Smooth muscle cell (in vitro differentiated cells): ENCODE measurements at regions not wholly inside any gene's neighbourhood (a gene's known extent, or its start where the extent isn't known, plus 50 kb on each side); places are given as distances from the start of the nearest gene placed in this dataset.

ENCODE experiments used
- DNase-seq: peaks from one replicate; lab custom pipeline; 2025; ENCODE audit not compliant: unreplicated experiment; lab: John Stamatoyannopoulos, UW
- H2AFZ ChIP-seq: fragments of 200-600 bp; sonication (generic); 2 replicates; pipeline ENCODE4 v1.6.0; 2016; ENCODE audit warnings: antibody characterized with exemption, low read depth, mild to moderate bottlenecking
- H3F3A ChIP-seq: fragments of 200-600 bp; sonication (generic); 2 replicates; pipeline ENCODE4 v1.6.0; 2017; ENCODE audit warnings: antibody characterized with exemption, low read depth
- H3K27ac ChIP-seq: fragments of 200-600 bp; sonication (generic); 2 replicates; pipeline ENCODE4 v1.5.1; 2016; ENCODE audit warnings: low read depth, mild to moderate bottlenecking
- H3K27me3 ChIP-seq: fragments of 200-600 bp; sonication (generic); 2 replicates; pipeline ENCODE4 v1.6.1; 2016; ENCODE audit warnings: low read depth, mild to moderate bottlenecking
- H3K36me3 ChIP-seq: fragments of 200-600 bp; sonication (generic); 2 replicates; pipeline ENCODE4 v1.5.1; 2016; ENCODE audit warnings: low read depth
- H3K4me1 ChIP-seq: fragments of 200-600 bp; sonication (generic); 2 replicates; pipeline ENCODE4 v1.5.1; 2016; ENCODE audit warnings: low read depth
- H3K4me2 ChIP-seq: fragments of 200-600 bp; sonication (generic); 2 replicates; pipeline ENCODE4 v1.6.0; 2016; ENCODE audit warnings: mild to moderate bottlenecking
- H3K4me3 ChIP-seq: fragments of 200-600 bp; sonication (generic); 2 replicates; pipeline ENCODE4 v1.5.1; 2016; ENCODE audit warnings: mild to moderate bottlenecking
- H3K79me2 ChIP-seq: fragments of 200-600 bp; sonication (generic); 2 replicates; pipeline ENCODE4 v1.6.0; 2016; ENCODE audit warnings: low read depth, mild to moderate bottlenecking
- H3K9ac ChIP-seq: fragments of 200-600 bp; sonication (generic); 2 replicates; pipeline ENCODE4 v1.6.0; 2016; ENCODE audit warnings: low read depth
- H3K9me3 ChIP-seq: fragments of 200-600 bp; sonication (generic); replicated peaks from 2 replicates; pipeline ENCODE4 v1.5.1; 2016; ENCODE audit warnings: low read depth
- H4K20me1 ChIP-seq: fragments of 200-600 bp; sonication (generic); 2 replicates; pipeline ENCODE4 v1.6.0; 2016; ENCODE audit warnings: low read depth
- WGBS: methylation state at CpG from one replicate; pipeline ENCODE4 v1.1.7; 2016; ENCODE audit warnings: low lambda C conversion rate; 5-methylcytosine and 5-hydroxymethylcytosine counted together
- TF ChIP-seq, protein P1 (sequence below): fragments of 200-600 bp; sonication (generic); IDR thresholded peaks from 2 replicates; pipeline ENCODE4 v1.5.1; 2017; ENCODE audit warnings: borderline replicate concordance, mild to moderate bottlenecking, antibody characterized with exemption; ENCODE audit not compliant: insufficient read depth, poor library complexity, severe bottlenecking

DNA sequence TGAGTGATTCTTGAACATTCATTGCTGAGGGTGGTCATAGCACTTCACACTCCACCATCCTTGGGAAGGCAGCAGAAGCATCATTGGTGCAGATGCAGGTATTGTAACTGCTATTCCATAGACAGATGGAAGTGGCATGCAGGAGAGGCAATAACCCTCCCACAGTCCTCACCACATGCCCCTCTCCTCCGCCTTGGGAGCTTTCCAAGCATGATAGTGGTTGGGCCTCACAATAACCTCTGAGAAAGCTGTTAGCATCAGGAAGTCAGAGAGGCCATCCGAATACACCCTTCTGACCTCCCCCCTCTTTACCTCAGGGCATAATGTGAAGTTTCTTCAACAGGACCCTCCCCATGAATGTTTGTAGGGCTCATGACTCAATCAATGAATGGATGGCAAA is 177.9 kb downstream of the KATNAL1 start:
- no peak overlapping the region for H3K4me3 ChIP-seq
- 95% methylated on average over 2 of the region's 2 CpGs for WGBS
- TF ChIP-seq, protein P1, sequence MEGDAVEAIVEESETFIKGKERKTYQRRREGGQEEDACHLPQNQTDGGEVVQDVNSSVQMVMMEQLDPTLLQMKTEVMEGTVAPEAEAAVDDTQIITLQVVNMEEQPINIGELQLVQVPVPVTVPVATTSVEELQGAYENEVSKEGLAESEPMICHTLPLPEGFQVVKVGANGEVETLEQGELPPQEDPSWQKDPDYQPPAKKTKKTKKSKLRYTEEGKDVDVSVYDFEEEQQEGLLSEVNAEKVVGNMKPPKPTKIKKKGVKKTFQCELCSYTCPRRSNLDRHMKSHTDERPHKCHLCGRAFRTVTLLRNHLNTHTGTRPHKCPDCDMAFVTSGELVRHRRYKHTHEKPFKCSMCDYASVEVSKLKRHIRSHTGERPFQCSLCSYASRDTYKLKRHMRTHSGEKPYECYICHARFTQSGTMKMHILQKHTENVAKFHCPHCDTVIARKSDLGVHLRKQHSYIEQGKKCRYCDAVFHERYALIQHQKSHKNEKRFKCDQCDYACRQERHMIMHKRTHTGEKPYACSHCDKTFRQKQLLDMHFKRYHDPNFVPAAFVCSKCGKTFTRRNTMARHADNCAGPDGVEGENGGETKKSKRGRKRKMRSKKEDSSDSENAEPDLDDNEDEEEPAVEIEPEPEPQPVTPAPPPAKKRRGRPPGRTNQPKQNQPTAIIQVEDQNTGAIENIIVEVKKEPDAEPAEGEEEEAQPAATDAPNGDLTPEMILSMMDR: no peak
- no peaks in the 10 kb centered on the region for H3K36me3 ChIP-seq
- peaks cover 5% of the 10 kb centered on the region for H3F3A ChIP-seq
- no peak overlapping the region for H3K27ac ChIP-seq
- H3K9me3 ChIP-seq: no peaks in the 10 kb centered on the region
- no peak overlapping the region for H3K4me2 ChIP-seq
- H3K9ac ChIP-seq: no peak overlapping the region
- H3K4me1 ChIP-seq: peaks cover 5% of the 10 kb centered on the region
- no peak overlapping the region for H2AFZ ChIP-seq
- no peaks in the 10 kb centered on the region for H3K79me2 ChIP-seq
- no peak for DNase-seq
- H3K27me3 ChIP-seq: no peaks in the 10 kb centered on the region
- no peaks in the 10 kb centered on the region for H4K20me1 ChIP-seq

DNA sequence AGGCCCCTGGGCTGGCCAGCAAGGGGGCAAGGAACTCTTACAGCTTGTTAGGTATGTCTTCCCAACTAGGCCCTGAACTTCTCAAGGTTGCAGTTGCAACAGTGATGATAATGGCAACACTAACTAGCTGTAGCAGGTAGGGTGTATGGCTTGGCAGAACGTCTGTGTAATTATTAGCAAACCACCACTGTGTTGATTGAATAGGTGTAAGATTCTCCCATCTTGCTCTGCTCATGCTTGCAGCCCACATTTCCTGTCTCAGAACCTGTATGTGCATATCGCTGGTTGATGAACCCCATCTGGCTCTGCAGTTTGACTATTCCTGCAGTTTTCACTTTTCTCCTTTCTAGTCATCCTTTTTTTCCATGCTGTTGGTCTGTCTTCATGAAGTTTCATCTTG is 178.8 kb downstream of the KATNAL1 start:
- WGBS: 93% methylated on average over 2 of the region's 2 CpGs
- peaks cover 5% of the 10 kb centered on the region for H3K4me1 ChIP-seq
- no peaks in the 10 kb centered on the region for H3K36me3 ChIP-seq
- no peak overlapping the region for H3K4me2 ChIP-seq
- peaks cover 5% of the 10 kb centered on the region for H3F3A ChIP-seq
- H4K20me1 ChIP-seq: no peaks in the 10 kb centered on the region
- no peaks in the 10 kb centered on the region for H3K79me2 ChIP-seq
- TF ChIP-seq, protein P1: no peak
- no peak for DNase-seq
- H2AFZ ChIP-seq: no peak overlapping the region
- H3K27ac ChIP-seq: no peak overlapping the region
- H3K9me3 ChIP-seq: no peaks in the 10 kb centered on the region
- no peak overlapping the region for H3K9ac ChIP-seq
- H3K4me3 ChIP-seq: no peak overlapping the region
- H3K27me3 ChIP-seq: no peaks in the 10 kb centered on the region

DNA sequence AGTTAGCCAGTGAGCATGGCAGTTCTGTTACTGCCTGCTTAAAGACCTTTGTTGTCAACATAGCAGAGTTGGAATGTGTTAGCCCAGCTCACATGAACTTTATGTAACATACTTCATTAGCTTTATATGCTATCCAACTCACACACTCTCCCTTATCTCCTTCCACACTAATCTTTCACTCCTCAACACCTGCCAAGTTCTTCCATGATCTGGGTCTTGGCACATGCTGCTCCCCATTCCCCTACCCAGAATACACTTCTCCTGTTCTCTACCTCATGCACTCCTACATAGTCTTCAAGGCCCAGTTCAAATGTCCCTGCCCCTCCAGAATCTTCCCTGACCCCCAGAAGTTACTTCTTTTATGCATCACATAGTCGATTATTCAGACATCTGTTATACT is 179.3 kb downstream of the KATNAL1 start:
- Histone ChIP-seq H3K9ac (no peak overlapping the region), H3K27me3 (no peaks in the 10 kb centered on the region), H3K4me3 (no peak overlapping the region), H3K79me2 (no peaks in the 10 kb centered on the region), H3K9me3 (no peaks in the 10 kb centered on the region), H3K36me3 (no peaks in the 10 kb centered on the region), H3K4me2 (no peak overlapping the region), H3F3A (peaks cover 5% of the 10 kb centered on the region), H4K20me1 (no peaks in the 10 kb centered on the region), H3K4me1 (peaks cover 5% of the 10 kb centered on the region), H3K27ac (no peak overlapping the region), H2AFZ (no peak overlapping the region)
- WGBS: 94% methylated on average over 1 of the region's 1 CpG
- DNase-seq: no peak
- TF ChIP-seq, protein P1: no peak

DNA sequence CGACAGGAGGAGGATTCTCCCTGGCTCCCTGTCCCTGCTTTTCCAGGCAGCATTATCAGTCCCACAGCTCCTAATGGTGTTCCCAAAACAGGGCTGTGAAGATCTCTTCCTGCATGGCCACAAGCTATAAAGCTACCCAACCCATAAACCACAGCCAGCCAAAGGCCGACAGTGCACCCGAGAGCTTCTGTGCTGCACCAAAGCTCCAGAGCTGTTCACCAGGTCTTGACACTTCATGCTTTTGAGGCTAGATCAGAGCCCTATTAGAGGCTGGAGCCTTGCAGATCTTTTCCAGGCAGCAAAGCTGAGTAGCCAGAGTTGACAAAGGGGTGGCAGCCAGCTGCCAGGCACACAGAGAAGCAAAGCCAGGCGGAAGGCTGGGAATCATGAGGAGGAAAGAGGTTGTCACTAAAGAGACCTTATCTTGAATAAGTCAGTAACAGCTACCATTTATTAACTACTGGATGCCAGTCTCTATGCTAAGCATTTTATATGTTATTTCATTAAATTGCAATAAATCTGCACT is 180.4 kb downstream of the KATNAL1 start:
- H3K36me3 ChIP-seq: no peaks in the 10 kb centered on the region
- H3K27ac ChIP-seq: peak overlapping the region; percentile 60
- no peak overlapping the region for H3K4me2 ChIP-seq
- WGBS: 31% methylated on average over 4 of the region's 4 CpGs
- peaks cover 5% of the 10 kb centered on the region for H3F3A ChIP-seq
- peaks cover 5% of the 10 kb centered on the region for H3K4me1 ChIP-seq
- peak overlapping the region; percentile 40 for H2AFZ ChIP-seq
- H3K79me2 ChIP-seq: no peaks in the 10 kb centered on the region
- H4K20me1 ChIP-seq: no peaks in the 10 kb centered on the region
- no peak overlapping the region for H3K9ac ChIP-seq
- H3K27me3 ChIP-seq: no peaks in the 10 kb centered on the region
- TF ChIP-seq, protein P1: no peak
- no peak overlapping the region for H3K4me3 ChIP-seq
- DNase-seq: no peak
- no peaks in the 10 kb centered on the region for H3K9me3 ChIP-seq
